NCI-H524 treated with DMSO at 0.1 percent for 48 hours (cell line): ENCODE measurements at regions not wholly inside any gene's neighbourhood (a gene's known extent, or its start where the extent isn't known, plus 50 kb on each side); places are given as distances from the start of the nearest gene placed in this dataset.
"Not testable (repeated sequence)": the region's sequence is repeated elsewhere in the genome, so short reads cannot be mapped to it uniquely, and the experiment has no call there.

ENCODE experiments used
- DNase-seq: peaks from one replicate; lab custom pipeline; 2025; lab: John Stamatoyannopoulos, UW

DNA sequence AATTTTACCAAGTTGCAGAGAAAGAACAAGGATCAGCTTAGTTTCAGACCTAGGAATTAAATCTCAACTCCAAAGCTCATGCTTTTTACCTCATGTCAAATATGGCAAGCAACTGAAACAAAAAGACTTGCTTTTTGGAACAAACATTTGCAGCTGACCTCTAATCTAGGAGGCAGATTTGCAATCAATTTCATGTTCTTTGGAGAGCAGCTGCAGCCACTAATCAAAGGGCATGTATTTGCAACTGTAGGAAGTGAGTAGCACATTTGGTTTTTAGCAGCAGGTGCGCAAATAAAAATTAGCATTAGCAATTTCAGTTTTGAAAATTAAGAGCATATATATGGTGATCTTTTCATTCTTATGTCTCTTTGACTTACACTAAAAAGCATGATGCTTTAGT, 459.3 kb upstream of the SLC10A2 start:
- no peak for DNase-seq

DNA sequence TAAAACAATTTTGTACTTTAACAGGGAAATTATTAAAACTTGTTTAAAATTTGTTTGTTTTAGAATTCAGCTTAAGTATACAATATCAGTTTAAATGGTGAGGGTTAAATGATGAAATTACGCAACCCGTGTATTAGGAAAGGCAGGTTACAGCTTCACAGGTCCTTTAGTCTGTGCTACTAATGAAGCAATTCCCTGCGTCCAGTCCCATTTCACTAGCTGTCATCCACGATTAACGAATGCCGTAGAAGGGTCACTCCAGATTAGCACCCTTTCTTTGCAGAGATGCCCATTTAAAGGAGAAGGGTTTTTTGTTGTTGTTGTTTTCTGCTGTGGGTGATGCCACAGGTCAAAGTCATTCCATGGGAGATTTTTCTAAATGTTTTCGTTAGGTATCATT, 457.6 kb upstream of the SLC10A2 start:
- DNase-seq: no peak

DNA sequence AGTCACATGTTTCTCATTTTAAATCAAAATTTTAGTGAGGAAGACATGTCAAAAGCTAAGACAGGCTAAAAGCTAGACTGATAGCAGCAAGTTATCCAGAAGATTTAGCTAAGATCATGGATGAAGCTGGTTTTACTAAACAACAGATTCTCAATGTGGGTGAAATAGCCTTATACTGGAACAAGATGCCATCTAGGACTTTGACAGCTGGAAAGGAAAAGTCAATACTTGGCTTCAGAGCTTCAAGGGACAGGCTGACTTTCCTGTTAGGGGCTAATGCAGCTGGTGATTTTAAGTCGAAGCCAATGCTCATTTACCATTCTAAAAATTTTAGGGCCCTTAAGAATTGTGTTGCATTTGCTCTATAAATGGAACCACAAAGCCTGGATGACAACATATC, 455.3 kb upstream of the SLC10A2 start:
- DNase-seq: no peak

- no peak for DNase-seq
These were observed 451.5 kb upstream of the SLC10A2 start for GRCh38 chr13:103517768-103518102.

GRCh38 chr13:103517066-103517767, 451.0 kb upstream of the SLC10A2 start:
- no peak for DNase-seq

DNA sequence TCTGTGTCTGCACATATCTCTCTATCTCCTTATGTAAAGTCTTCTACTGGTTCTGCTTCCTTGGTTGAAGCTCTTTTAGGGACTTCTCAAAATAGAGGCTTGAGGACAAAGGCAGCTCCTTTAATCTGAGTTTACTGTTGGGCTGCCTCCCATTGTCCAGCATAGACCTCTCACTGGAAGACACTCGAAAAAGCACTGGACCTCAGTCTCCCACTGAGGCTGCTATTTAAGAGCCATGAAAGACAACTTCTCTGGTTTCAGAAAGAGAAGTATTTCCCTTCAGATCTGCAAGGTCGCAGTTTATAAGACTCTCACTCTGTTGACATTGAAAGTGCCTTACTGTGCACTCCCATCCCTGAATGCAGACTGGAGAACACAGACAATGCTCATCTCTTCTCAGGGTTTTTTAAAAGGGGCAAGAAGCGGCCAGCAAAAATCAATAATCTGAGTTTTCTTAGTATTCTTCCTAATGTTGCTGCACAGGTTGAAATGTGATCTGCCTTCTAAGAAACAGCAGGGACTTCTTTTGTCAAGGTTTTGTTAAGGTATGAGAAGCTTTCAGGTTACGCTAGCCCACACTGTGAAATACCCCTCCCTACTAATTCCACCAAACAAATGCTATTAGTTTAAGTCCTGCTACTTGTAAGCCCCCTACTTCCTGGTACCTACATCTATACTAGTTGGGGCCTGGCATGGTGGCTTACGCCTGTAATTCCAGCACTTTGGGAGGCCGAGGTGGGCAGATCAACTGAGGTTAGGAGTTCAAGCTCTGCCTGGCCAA, 450.0 kb upstream of the SLC10A2 start:
- no peak for DNase-seq

- no peak for DNase-seq
These were observed 449.2 kb upstream of the SLC10A2 start for GRCh38 chr13:103515410-103515809.

GRCh38 chr13:103514619-103515018, 448.4 kb upstream of the SLC10A2 start:
- DNase-seq: no peak

GRCh38 chr13:103514188-103514587, 448.0 kb upstream of the SLC10A2 start:
- no peak for DNase-seq

DNA sequence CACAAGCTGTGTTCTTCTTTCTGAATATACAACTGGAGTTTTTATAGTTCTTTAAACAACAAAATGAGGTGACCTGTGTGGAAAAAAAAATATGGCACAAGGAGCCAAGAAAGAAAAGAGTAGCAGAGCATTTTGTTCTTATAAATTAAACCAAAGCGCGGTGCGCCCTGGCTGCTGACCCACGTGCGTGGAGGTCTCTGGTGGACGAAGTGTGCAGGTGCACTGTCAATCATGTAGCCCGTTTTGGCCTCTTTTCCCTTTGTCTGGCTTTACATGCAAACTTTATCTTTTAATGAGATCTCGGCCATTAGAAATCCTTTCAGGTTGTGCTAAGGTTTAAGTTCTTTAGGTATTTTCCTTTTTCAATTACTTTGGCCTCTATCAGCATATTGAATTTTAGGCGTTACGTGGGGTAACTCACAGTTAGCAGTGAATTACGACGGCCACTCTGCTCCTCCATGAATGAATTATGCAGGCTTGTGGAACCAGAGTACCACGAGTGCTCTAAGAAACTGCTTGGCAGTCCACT, 443.9 kb upstream of the SLC10A2 start:
- no peak for DNase-seq

DNA sequence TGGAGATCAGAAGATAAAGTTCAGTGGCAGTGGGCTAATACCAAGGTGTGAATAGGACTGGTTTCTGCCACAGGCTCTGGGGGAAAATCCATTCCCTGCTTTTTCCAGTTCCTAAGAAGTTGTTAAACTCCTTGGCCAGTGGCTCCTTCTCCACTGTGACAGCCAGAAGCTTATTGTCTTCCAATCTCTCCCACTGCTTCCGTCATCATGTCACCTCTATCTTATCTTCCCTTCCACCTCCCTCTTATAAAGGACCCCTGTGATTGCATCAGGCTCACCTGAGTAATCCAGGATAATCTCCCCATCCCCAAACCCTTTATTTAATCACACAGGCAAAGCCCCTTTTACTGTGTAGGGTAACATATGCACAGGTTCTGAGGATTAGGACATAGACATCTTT, 431.2 kb upstream of the SLC10A2 start:
- no peak for DNase-seq

GRCh38 chr13:103487841-103488240, 421.6 kb upstream of the SLC10A2 start:
- no peak for DNase-seq

DNA sequence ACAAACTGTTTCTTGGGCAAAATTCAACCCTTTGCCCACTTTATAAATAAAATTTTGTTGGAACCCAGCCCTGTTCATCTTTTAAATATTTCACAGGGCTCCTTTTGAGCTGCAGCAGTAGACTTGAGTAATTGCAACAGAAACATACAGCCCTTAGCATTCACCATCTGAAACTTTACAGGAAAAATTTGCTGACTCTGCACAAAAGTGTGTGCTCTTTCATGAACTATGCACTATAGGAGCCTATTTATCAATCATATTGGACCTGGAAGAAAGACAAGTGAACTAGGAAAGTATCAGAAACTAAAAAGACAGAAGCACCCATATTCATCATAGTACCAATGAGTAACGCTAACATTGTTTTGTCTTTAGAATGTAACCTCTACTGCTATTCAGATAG, 406.9 kb upstream of the SLC10A2 start:
- no peak for DNase-seq

- no peak for DNase-seq
These were observed 405.7 kb upstream of the SLC10A2 start for GRCh38 chr13:103471896-103472295.

DNA sequence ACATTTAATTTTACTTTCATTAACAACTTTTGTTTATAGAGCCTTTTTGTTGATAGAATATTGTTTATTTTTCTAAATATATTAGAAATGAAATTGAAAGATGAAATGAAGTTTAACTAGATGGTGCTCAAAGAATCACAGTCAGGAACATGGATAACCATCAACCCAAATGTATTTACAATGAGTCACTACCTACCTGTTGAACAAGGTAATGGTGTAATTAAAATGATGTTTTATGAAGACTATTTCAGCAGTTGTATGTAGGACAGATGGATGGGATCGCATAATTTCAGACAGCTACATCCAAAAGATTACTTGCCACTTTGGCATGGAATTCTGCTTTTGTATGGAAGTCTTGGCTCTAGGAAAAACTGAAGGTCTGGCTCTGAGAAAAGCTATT, 403.6 kb upstream of the SLC10A2 start:
- DNase-seq: no peak

DNA sequence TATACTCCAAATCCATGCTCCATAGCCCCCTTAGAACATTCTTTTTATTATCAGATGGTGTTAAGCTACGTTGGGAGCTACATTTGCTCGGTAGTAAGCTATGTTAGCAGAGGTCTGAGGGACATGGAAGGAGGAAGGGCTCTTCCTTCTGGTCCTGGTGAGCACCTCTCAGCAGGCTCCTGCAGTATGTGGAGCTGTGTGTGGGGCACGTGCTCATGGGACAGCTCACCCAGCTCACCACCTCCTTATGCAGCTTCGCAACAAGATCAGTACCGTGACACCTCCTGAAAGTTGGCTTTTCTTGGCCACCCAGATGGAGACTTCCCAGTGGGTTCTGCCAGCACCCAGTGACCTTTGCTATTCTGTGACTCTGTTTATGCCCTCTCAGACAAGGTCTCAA, 400.5 kb upstream of the SLC10A2 start:
- DNase-seq: no peak

DNA sequence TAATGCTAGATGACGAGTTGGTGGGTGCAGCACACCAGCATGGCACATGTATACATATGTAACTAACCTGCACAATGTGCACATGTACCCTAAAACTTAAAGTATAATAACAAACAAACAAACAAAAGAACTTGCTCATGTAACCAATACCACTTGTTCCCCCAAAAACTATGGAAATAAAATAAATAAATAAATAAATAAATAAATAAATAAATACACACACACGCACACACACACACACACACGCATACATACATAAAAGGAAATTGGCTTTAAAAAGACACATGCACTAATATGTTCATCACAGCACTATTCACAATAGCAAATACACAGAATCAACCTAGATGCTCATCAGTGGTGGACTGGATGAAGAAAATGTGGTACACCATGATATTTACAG, 394.0 kb upstream of the SLC10A2 start:
- not testable (repeated sequence) for DNase-seq

GRCh38 chr13:103457050-103457449, 390.8 kb upstream of the SLC10A2 start:
- DNase-seq: not testable (repeated sequence)

- no peak for DNase-seq
These were observed 385.4 kb upstream of the SLC10A2 start for GRCh38 chr13:103451656-103452055.

DNA sequence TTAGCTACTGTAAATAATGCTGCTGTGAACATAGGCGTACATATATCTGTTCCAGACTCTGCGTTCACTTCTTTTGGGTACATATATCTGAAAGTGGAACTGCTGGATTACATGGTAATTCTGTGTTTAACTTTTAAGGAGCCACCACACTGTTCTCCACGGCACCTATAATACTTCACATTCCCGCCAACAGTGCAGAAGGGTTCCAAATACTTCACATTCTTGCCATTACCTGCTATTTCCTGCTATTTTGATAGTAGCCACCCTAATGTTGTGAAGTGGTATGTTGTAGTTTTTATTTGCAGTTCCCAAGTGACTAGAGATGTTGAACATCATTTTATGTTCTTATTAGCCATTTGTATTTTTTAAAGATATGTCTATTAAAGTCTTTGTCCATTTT, 377.4 kb upstream of the SLC10A2 start:
- no peak for DNase-seq

- no peak for DNase-seq
These were observed 371.4 kb upstream of the SLC10A2 start for GRCh38 chr13:103437651-103438050.

- DNase-seq: no peak
These were observed 369.9 kb upstream of the SLC10A2 start for GRCh38 chr13:103436057-103436654.

DNA sequence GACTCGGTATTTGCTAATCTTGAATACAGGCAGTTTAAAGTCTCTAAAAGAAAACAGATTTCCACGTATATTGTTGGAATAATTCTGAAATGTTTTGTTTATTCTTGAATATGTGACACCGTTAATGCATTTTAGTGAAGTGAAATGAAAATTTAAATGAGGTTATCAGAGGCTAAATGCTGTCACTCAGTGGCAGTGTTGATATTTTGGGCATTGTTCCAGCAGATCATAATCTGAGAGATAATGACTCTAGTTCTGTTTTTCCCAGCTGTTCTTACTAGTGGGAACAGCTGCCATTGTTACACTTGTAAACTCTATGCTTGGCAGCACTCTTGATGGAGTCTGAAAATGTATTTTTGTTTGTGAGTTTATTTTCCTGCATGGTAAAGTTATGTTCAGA, 365.6 kb upstream of the SLC10A2 start:
- DNase-seq: peak; percentile 67
